ENCODE measurements at regions not wholly inside any gene's neighbourhood (a gene's known extent, or its start where the extent isn't known, plus 50 kb on each side); places are given as distances from the start of the nearest gene placed in this dataset.
"Not testable (repeated sequence)": the region's sequence is repeated elsewhere in the genome, so short reads cannot be mapped to it uniquely, and the experiment has no call there.

- peak; percentile 35 for DNase-seq
These were observed 113.9 kb upstream of the NAA20 start for GRCh38 chr20:19903168-19903811.

- DNase-seq = no peak
These were observed 109.7 kb upstream of the NAA20 start for GRCh38 chr20:19907326-19908056.

GRCh38 chr20:19908576-19908975, 108.6 kb upstream of the NAA20 start:
- no peak for DNase-seq

GRCh38 chr20:19909725-19910124, 107.4 kb upstream of the NAA20 start:
- no peak for DNase-seq

GRCh38 chr20:19911810-19912382, 105.3 kb upstream of the NAA20 start:
- DNase-seq = no peak

- no peak for DNase-seq
These were observed 103.8 kb upstream of the NAA20 start for GRCh38 chr20:19913349-19913748.

GRCh38 chr20:19913927-19914614, 103.1 kb upstream of the NAA20 start:
- no peak for DNase-seq

- DNase-seq = no peak
These were observed 101.9 kb upstream of the NAA20 start for GRCh38 chr20:19915111-19915798.

- DNase-seq = no peak
These were observed 100.4 kb upstream of the NAA20 start for GRCh38 chr20:19916531-19917485.

- DNase-seq = no peak
These were observed 98.2 kb upstream of the NAA20 start for GRCh38 chr20:19918965-19919329.

- DNase-seq = no peak
These were observed 96.6 kb upstream of the NAA20 start for GRCh38 chr20:19920381-19921138.

GRCh38 chr20:19921284-19921793, 95.8 kb upstream of the NAA20 start:
- DNase-seq = no peak

- DNase-seq = not testable (repeated sequence)
These were observed 95.3 kb upstream of the NAA20 start for GRCh38 chr20:19921829-19922228.

GRCh38 chr20:19922716-19923115, 94.4 kb upstream of the NAA20 start:
- no peak for DNase-seq

- no peak for DNase-seq
These were observed 93.4 kb upstream of the NAA20 start for GRCh38 chr20:19923762-19924161.

GRCh38 chr20:19924255-19924654, 92.9 kb upstream of the NAA20 start:
- no peak for DNase-seq

GRCh38 chr20:19926591-19926990, 90.6 kb upstream of the NAA20 start:
- no peak for DNase-seq

GRCh38 chr20:19928328-19929011, 88.7 kb upstream of the NAA20 start:
- DNase-seq = no peak

GRCh38 chr20:19929012-19929360, 88.2 kb upstream of the NAA20 start:
- DNase-seq = no peak

- DNase-seq = no peak
These were observed 87.5 kb upstream of the NAA20 start for GRCh38 chr20:19929481-19930145.
